ENCODE measurements at regions not wholly inside any gene's neighbourhood (a gene's known extent, or its start where the extent isn't known, plus 50 kb on each side); places are given as distances from the start of the nearest gene placed in this dataset.
"Not testable (repeated sequence)": the region's sequence is repeated elsewhere in the genome, so short reads cannot be mapped to it uniquely, and the experiment has no call there.

GRCh38 chr7:82602066-82602465 is 158.5 kb upstream of the CACNA2D1 start:
- H3K36me3 Mint-ChIP-seq: no peaks in the 10 kb centered on the region
- no peaks in the 10 kb centered on the region for H3K27me3 Mint-ChIP-seq
- H3K4me1 Mint-ChIP-seq: no peaks in the 10 kb centered on the region
- H3K27ac Mint-ChIP-seq: no peak overlapping the region
- H3K9me3 Mint-ChIP-seq: peaks cover 0 to 2% (median 0%) of the 10 kb centered on the region in 3 donors
- H3K4me3 Mint-ChIP-seq: no peak overlapping the region

GRCh38 chr7:82600531-82600930 is 157.0 kb upstream of the CACNA2D1 start:
- H3K27ac Mint-ChIP-seq: peak overlapping the region in 1 of 3 donors; percentile 27
- H3K9me3 Mint-ChIP-seq: peaks cover 0 to 2% (median 0%) of the 10 kb centered on the region in 3 donors
- no peaks in the 10 kb centered on the region for H3K36me3 Mint-ChIP-seq
- H3K4me3 Mint-ChIP-seq: no peak overlapping the region
- no peaks in the 10 kb centered on the region for H3K27me3 Mint-ChIP-seq
- H3K4me1 Mint-ChIP-seq: peaks cover 0 to 1% (median 0%) of the 10 kb centered on the region in 3 donors

DNA sequence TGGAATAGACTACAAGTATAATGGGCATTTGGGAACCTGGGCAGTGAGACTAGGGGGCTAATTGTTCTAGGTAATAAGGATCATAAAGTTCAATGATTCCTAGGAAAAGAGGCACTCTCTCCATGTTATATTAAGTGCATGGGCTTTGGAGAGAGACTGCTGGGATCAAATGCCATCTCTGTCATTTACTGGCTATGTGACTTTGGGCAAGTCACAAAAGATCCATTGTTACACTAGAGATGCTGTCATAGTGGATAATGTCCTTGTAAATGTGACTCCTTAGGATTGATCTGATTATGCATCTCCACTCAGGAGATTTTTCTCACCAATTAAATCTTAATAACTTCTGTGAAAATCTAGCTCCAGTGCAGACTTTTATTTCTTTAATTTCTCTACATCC is 156.3 kb upstream of the CACNA2D1 start:
- peaks cover 0 to 1% (median 0%) of the 10 kb centered on the region in 3 donors for H3K4me1 Mint-ChIP-seq
- no peaks in the 10 kb centered on the region for H3K27me3 Mint-ChIP-seq
- H3K27ac Mint-ChIP-seq: peak overlapping the region in 1 of 3 donors; percentile 27
- H3K36me3 Mint-ChIP-seq: no peaks in the 10 kb centered on the region
- H3K9me3 Mint-ChIP-seq: peaks cover 0 to 2% (median 0%) of the 10 kb centered on the region in 3 donors
- H3K4me3 Mint-ChIP-seq: no peak overlapping the region

- H3K27me3 Mint-ChIP-seq: no peaks in the 10 kb centered on the region
- no peaks in the 10 kb centered on the region for H3K36me3 Mint-ChIP-seq
- no peak overlapping the region for H3K27ac Mint-ChIP-seq
Observed at GRCh38 chr7:82598958-82599357, 155.4 kb upstream of the CACNA2D1 start.

GRCh38 chr7:82595795-82596194 is 152.2 kb upstream of the CACNA2D1 start:
- H3K27ac Mint-ChIP-seq, H3K36me3 Mint-ChIP-seq, H3K4me1 Mint-ChIP-seq, H3K9me3 Mint-ChIP-seq, H3K27me3 Mint-ChIP-seq, H3K4me3 Mint-ChIP-seq: not testable (repeated sequence)

More at GRCh38 chr7:82598958-82599357, 155.4 kb upstream of the CACNA2D1 start:
- H3K4me1 Mint-ChIP-seq: peaks cover 0 to 1% (median 0%) of the 10 kb centered on the region in 3 donors
- H3K4me3 Mint-ChIP-seq: no peak overlapping the region
- H3K9me3 Mint-ChIP-seq: peaks cover 0 to 2% (median 0%) of the 10 kb centered on the region in 3 donors

GRCh38 chr7:82595176-82595575 is 151.6 kb upstream of the CACNA2D1 start:
- H3K4me3 Mint-ChIP-seq: no peak overlapping the region
- H3K27ac Mint-ChIP-seq: no peak overlapping the region
- peaks cover 0 to 1% (median 0%) of the 10 kb centered on the region in 3 donors for H3K4me1 Mint-ChIP-seq

DNA sequence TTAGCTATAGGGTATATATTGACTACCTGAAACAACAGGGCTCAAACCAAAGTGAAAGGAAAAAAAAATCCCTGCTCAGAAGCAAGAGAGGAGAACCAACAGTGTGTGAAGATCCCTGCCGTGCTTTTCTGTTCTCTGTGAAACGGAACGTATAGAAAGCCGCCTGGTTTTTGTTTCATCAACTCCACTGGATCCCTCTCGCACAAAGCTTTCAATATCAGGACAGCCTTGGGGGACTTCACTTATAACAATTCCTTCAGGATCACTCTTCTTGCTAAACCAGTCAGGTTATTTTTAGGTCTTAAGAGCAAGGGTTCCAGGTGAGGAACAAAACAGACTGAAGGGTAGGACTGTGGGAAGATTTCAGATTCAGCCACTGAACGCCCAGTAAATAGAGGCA is 151.1 kb upstream of the CACNA2D1 start:
- H3K9me3 Mint-ChIP-seq: peaks cover 0 to 2% (median 0%) of the 10 kb centered on the region in 3 donors
- no peaks in the 10 kb centered on the region for H3K27me3 Mint-ChIP-seq
- no peak overlapping the region for H3K27ac Mint-ChIP-seq
- H3K36me3 Mint-ChIP-seq: no peaks in the 10 kb centered on the region
- no peak overlapping the region for H3K4me3 Mint-ChIP-seq
- peaks cover 0 to 1% (median 0%) of the 10 kb centered on the region in 3 donors for H3K4me1 Mint-ChIP-seq

More at GRCh38 chr7:82595176-82595575, 151.6 kb upstream of the CACNA2D1 start:
- H3K36me3 Mint-ChIP-seq: no peaks in the 10 kb centered on the region
- peaks cover 0 to 2% (median 0%) of the 10 kb centered on the region in 3 donors for H3K9me3 Mint-ChIP-seq
- H3K27me3 Mint-ChIP-seq: no peaks in the 10 kb centered on the region

- peaks cover 0 to 1% (median 0%) of the 10 kb centered on the region in 3 donors for H3K4me1 Mint-ChIP-seq
- no peaks in the 10 kb centered on the region for H3K27me3 Mint-ChIP-seq
- no peaks in the 10 kb centered on the region for H3K36me3 Mint-ChIP-seq
- no peaks in the 10 kb centered on the region for H3K9me3 Mint-ChIP-seq
- H3K4me3 Mint-ChIP-seq: no peak overlapping the region
- no peak overlapping the region for H3K27ac Mint-ChIP-seq
Observed at GRCh38 chr7:82593780-82594179, 150.2 kb upstream of the CACNA2D1 start.

DNA sequence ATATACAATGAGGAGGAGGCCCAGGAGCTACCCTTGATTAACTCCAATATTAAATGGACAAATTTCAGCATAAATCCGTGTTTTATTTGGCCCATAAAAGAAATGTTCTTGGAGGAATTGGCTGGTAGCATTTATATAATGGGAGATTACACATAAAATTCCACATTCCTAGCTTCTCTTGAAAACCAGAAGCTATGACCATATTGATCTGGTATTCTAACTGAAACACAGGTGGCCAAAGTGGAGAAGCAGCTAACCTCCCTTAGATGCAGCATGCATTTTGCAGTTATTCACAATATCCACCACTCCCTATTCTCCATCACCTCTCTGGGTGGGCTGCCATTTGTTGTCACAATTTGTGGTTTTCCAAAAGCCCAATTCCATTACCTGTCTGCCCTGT is 148.8 kb upstream of the CACNA2D1 start:
- no peaks in the 10 kb centered on the region for H3K36me3 Mint-ChIP-seq
- no peak overlapping the region for H3K27ac Mint-ChIP-seq
- H3K27me3 Mint-ChIP-seq: no peaks in the 10 kb centered on the region
- peaks cover 0 to 1% (median 0%) of the 10 kb centered on the region in 3 donors for H3K4me1 Mint-ChIP-seq
- H3K9me3 Mint-ChIP-seq: no peaks in the 10 kb centered on the region
- no peak overlapping the region for H3K4me3 Mint-ChIP-seq

DNA sequence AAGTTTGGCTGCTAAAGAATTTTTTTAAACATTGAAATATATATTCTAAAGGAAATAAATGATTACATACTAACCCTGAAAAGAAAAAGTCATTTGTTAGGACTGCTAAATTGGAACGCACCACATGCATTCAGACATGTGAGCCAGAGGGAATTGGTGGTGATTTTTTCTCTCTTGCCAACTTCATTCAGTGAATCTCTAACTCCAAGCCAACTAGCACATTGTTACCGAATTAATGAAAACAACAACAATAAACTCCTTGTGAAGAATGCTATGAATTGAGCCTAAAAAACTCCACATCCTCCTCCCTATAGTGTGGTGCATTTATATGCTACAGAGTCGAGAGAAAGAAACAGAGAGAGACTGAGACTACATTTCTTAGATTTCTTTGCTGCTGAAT is 135.5 kb upstream of the CACNA2D1 start:
- H3K36me3 Mint-ChIP-seq: peaks cover 3% of the 10 kb centered on the region
- no peak overlapping the region for H3K4me3 Mint-ChIP-seq
- no peaks in the 10 kb centered on the region for H3K27me3 Mint-ChIP-seq
- H3K27ac Mint-ChIP-seq: no peak overlapping the region
- peaks cover 0 to under 1% (median 0%) of the 10 kb centered on the region in 3 donors for H3K9me3 Mint-ChIP-seq
- H3K4me1 Mint-ChIP-seq: no peaks in the 10 kb centered on the region

DNA sequence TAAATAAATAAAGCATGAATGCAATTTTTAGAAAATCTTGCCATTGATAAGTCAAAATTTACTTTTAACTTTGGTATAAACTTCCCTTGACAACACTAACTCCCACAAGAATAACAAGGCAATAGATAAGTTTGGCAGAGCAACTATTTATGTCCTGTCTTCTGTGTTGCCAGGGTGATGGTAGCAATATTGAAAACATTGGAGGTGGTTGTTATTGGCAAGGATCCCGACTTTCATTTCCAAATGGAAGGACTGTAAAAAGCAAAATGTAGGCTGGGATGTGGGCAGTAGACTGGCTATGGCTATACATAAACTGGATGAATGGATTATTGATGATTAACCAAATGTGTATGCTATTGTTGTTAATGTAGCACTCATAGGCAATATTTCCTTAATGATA is 134.9 kb upstream of the CACNA2D1 start:
- Mint-ChIP-seq H3K9me3 (no peaks in the 10 kb centered on the region), H3K36me3 (peaks cover 3% of the 10 kb centered on the region), H3K4me3 (no peak overlapping the region), H3K4me1 (no peaks in the 10 kb centered on the region), H3K27ac (no peak overlapping the region), H3K27me3 (no peaks in the 10 kb centered on the region)

DNA sequence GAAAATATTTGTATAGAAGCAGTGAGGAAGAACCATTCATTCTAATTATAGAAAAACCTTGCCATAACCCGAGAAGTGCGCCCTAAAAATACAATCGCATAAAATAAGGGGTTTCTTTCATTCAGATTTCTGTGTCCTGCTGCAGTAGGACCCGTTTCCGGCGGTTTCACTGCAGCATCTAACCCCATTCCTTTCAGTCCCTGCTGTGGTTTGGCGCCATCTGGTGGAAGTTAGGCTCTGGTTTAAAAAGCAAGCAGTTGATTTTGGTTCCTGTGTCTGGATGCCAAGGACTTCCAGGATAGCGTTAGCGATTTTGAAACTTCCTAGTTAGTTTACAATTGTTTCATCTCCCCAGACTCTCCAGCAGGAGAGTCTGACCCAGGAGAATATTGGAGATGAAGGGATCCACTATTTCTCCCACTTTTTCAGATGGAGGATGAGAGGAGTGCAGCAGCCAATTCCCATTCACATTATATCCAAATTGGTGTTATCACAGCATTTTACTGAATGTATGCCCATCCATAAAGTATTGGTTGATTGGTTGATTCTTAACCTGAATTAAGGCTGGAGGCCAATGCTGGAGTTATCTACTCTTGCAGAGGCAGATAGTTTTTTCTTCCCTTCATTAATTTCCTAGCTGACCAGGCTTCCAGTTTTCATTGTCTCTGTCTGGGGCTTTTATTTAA is 128.8 kb upstream of the CACNA2D1 start:
- Mint-ChIP-seq H3K4me3 (no peak overlapping the region), H3K9me3 (no peaks in the 10 kb centered on the region), H3K27me3 (no peaks in the 10 kb centered on the region), H3K36me3 (peaks cover 3% of the 10 kb centered on the region), H3K4me1 (no peaks in the 10 kb centered on the region), H3K27ac (no peak overlapping the region)

- H3K36me3 Mint-ChIP-seq, H3K27me3 Mint-ChIP-seq, H3K4me1 Mint-ChIP-seq, H3K4me3 Mint-ChIP-seq, H3K27ac Mint-ChIP-seq, H3K9me3 Mint-ChIP-seq: not testable (repeated sequence)
Observed at GRCh38 chr7:82571047-82571446, 127.5 kb upstream of the CACNA2D1 start.

GRCh38 chr7:82567841-82568240 is 124.3 kb upstream of the CACNA2D1 start:
- Mint-ChIP-seq H3K4me1 (no peaks in the 10 kb centered on the region), H3K9me3 (no peaks in the 10 kb centered on the region), H3K27me3 (no peaks in the 10 kb centered on the region), H3K27ac (no peak overlapping the region), H3K4me3 (no peak overlapping the region), H3K36me3 (no peaks in the 10 kb centered on the region)

- Mint-ChIP-seq H3K36me3 (no peaks in the 10 kb centered on the region), H3K27ac (no peak overlapping the region), H3K27me3 (no peaks in the 10 kb centered on the region), H3K4me1 (no peaks in the 10 kb centered on the region), H3K9me3 (no peaks in the 10 kb centered on the region), H3K4me3 (no peak overlapping the region)
Observed at GRCh38 chr7:82567356-82567755, 123.8 kb upstream of the CACNA2D1 start.

GRCh38 chr7:82566752-82567151 is 123.2 kb upstream of the CACNA2D1 start:
- H3K4me1 Mint-ChIP-seq: no peaks in the 10 kb centered on the region
- H3K4me3 Mint-ChIP-seq: no peak overlapping the region
- no peaks in the 10 kb centered on the region for H3K36me3 Mint-ChIP-seq
- H3K27me3 Mint-ChIP-seq: no peaks in the 10 kb centered on the region
- no peaks in the 10 kb centered on the region for H3K9me3 Mint-ChIP-seq
- H3K27ac Mint-ChIP-seq: no peak overlapping the region

Data from IgD-negative memory B cell (primary cell).